HL-60 (cell line): ENCODE measurements at regions not wholly inside any gene's neighbourhood (a gene's known extent, or its start where the extent isn't known, plus 50 kb on each side); places are given as distances from the start of the nearest gene placed in this dataset.

ENCODE experiments used
- DNase-seq, 2 experiments: peaks; one replicate each; pipeline ENCODE4 v3.0.0-alpha.2; 2010 to 2020; ENCODE audit warnings: low read depth in 1 of 2, low spot score in 1 of 2
- H3K27ac ChIP-seq: fragments of 250-450 bp; sonication (Bioruptor Pico); replicated peaks from 2 replicates; pipeline ENCODE4 v1.5.1; 2020; ENCODE audit warnings: mild to moderate bottlenecking, moderate library complexity
- H3K27me3 ChIP-seq: fragments of 250-450 bp; sonication (Bioruptor Pico); 2 replicates; pipeline ENCODE4 v1.5.1; 2021; ENCODE audit warnings: mild to moderate bottlenecking, moderate library complexity; ENCODE audit not compliant: insufficient read depth, poor library complexity, severe bottlenecking
- H3K4me3 ChIP-seq: replicated peaks from 2 replicates; pipeline ENCODE4 v1.5.1; 2011; ENCODE audit warnings: mild to moderate bottlenecking, control low read depth, low read length; ENCODE audit not compliant: insufficient read depth
- GABPA ChIP-seq: IDR thresholded peaks from 2 replicates; pipeline ENCODE4 v1.6.1; 2012; ENCODE audit warnings: low read depth
- POLR2AphosphoS5 ChIP-seq: IDR thresholded peaks from 2 replicates; pipeline ENCODE4 v1.6.1; 2012; ENCODE audit warnings: low read depth
- SPI1 ChIP-seq: IDR thresholded peaks from 2 replicates; pipeline ENCODE4 v1.6.1; 2012; ENCODE audit warnings: low read depth, mild to moderate bottlenecking, borderline replicate concordance
- TF ChIP-seq, protein P1 (sequence below): IDR thresholded peaks from one replicate; pipeline ENCODE4 v1.5.1; 2011; ENCODE audit warnings: low read length, control low read depth, inconsistent platforms; ENCODE audit not compliant: insufficient read depth
- TF ChIP-seq, protein P2 (sequence below): IDR thresholded peaks from 2 replicates; pipeline ENCODE4 v1.6.1; 2012; ENCODE audit warnings: low read depth; ENCODE audit not compliant: insufficient replicate concordance

- no peaks in the 10 kb centered on the region for H3K27me3 ChIP-seq
- no peak overlapping the region for H3K4me3 ChIP-seq
- no peak overlapping the region for H3K27ac ChIP-seq
- TF ChIP-seq GABPA (no peak), POLR2AphosphoS5 (no peak), SPI1 (no peak)
- TF ChIP-seq, protein P1, sequence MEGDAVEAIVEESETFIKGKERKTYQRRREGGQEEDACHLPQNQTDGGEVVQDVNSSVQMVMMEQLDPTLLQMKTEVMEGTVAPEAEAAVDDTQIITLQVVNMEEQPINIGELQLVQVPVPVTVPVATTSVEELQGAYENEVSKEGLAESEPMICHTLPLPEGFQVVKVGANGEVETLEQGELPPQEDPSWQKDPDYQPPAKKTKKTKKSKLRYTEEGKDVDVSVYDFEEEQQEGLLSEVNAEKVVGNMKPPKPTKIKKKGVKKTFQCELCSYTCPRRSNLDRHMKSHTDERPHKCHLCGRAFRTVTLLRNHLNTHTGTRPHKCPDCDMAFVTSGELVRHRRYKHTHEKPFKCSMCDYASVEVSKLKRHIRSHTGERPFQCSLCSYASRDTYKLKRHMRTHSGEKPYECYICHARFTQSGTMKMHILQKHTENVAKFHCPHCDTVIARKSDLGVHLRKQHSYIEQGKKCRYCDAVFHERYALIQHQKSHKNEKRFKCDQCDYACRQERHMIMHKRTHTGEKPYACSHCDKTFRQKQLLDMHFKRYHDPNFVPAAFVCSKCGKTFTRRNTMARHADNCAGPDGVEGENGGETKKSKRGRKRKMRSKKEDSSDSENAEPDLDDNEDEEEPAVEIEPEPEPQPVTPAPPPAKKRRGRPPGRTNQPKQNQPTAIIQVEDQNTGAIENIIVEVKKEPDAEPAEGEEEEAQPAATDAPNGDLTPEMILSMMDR: no peak
- TF ChIP-seq, protein P2, sequence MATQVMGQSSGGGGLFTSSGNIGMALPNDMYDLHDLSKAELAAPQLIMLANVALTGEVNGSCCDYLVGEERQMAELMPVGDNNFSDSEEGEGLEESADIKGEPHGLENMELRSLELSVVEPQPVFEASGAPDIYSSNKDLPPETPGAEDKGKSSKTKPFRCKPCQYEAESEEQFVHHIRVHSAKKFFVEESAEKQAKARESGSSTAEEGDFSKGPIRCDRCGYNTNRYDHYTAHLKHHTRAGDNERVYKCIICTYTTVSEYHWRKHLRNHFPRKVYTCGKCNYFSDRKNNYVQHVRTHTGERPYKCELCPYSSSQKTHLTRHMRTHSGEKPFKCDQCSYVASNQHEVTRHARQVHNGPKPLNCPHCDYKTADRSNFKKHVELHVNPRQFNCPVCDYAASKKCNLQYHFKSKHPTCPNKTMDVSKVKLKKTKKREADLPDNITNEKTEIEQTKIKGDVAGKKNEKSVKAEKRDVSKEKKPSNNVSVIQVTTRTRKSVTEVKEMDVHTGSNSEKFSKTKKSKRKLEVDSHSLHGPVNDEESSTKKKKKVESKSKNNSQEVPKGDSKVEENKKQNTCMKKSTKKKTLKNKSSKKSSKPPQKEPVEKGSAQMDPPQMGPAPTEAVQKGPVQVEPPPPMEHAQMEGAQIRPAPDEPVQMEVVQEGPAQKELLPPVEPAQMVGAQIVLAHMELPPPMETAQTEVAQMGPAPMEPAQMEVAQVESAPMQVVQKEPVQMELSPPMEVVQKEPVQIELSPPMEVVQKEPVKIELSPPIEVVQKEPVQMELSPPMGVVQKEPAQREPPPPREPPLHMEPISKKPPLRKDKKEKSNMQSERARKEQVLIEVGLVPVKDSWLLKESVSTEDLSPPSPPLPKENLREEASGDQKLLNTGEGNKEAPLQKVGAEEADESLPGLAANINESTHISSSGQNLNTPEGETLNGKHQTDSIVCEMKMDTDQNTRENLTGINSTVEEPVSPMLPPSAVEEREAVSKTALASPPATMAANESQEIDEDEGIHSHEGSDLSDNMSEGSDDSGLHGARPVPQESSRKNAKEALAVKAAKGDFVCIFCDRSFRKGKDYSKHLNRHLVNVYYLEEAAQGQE: no peak
- DNase-seq: no peak
These were observed 96.1 kb upstream of the SLC16A7 start for GRCh38 chr12:59499774-59500173.

GRCh38 chr12:59494617-59495016 is 101.2 kb upstream of the SLC16A7 start:
- Histone ChIP-seq H3K27me3 (no peaks in the 10 kb centered on the region), H3K27ac (no peak overlapping the region), H3K4me3 (no peak overlapping the region)
- TF ChIP-seq POLR2AphosphoS5: no peak
- TF ChIP-seq, protein P2: no peak
- TF ChIP-seq, protein P1: no peak
- TF ChIP-seq GABPA: no peak
- no peak for TF ChIP-seq SPI1
- no peak for DNase-seq

- DNase-seq: peak; percentile 10 to 40
- H3K27me3 ChIP-seq: no peaks in the 10 kb centered on the region
- TF ChIP-seq, protein P1: no peak
- peak; percentile 32; the same call in 1 of the 2 replicates for TF ChIP-seq GABPA
- no peak for TF ChIP-seq POLR2AphosphoS5
- peak; percentile 81 for TF ChIP-seq SPI1
- H3K27ac ChIP-seq: no peak overlapping the region
- H3K4me3 ChIP-seq: no peak overlapping the region
These were observed 104.0 kb upstream of the SLC16A7 start for GRCh38 chr12:59491877-59492276.

- TF ChIP-seq SPI1 (no peak), POLR2AphosphoS5 (no peak), GABPA (no peak)
- TF ChIP-seq, protein P2: no peak
- no peak for DNase-seq
- H3K27me3 ChIP-seq: no peaks in the 10 kb centered on the region
- no peak overlapping the region for H3K4me3 ChIP-seq
- H3K27ac ChIP-seq: no peak overlapping the region
These were observed 109.0 kb upstream of the SLC16A7 start for GRCh38 chr12:59486827-59487226.
